IMR-90 (cell line): ENCODE measurements at regions not wholly inside any gene's neighbourhood (a gene's known extent, or its start where the extent isn't known, plus 50 kb on each side); places are given as distances from the start of the nearest gene placed in this dataset.

Experiments
- ATAC-seq: fragments of 200-7000 bp; cut with Tn5 transposase; 2 replicates; pipeline ENCODE4 v1.9.1; 2020; ENCODE audit warnings: low read depth, mild to moderate bottlenecking, moderate library complexity
- BruUV-seq: library from RNA; stranded (reverse); fragments of 400-500 nt; replicated peaks from 2 replicates; lab custom pipeline; 2021; lab: Mats Ljungman, UMichigan
- CTCF ChIA-PET: fragments of 300-600 bp; formaldehyde crosslinking; extraction: SDS; loops from one replicate; lab custom pipeline; 2021; ENCODE audit warnings: antibody characterized with exemption; lab: Yijun Ruan, JAX
- POLR2A ChIA-PET: fragments of 300-600 bp; sonication (Branson Sonifier 250); formaldehyde crosslinking; loops from one replicate; lab custom pipeline; 2022; ENCODE audit warnings: antibody characterized with exemption; ENCODE audit not compliant: unreplicated experiment; lab: Charles Lee
- DNase-seq: peaks from one replicate; pipeline ENCODE4 v3.0.0; 2013
- H2AFZ ChIP-seq: replicated peaks from 2 replicates; pipeline ENCODE3; 2013; ENCODE audit warnings: low read length, mild to moderate bottlenecking; ENCODE audit not compliant: poor library complexity
- H2AK5ac ChIP-seq: 2 replicates; pipeline ENCODE4 v1.6.1; 2013; ENCODE audit warnings: low read depth, low read length, inconsistent platforms
- H2AK9ac ChIP-seq: replicated peaks from 2 replicates; pipeline ENCODE3; 2013; ENCODE audit warnings: mild to moderate bottlenecking, low read depth, low read length, moderate library complexity; ENCODE audit not compliant: poor library complexity
- H2BK120ac ChIP-seq: 2 replicates; pipeline ENCODE4 v1.6.1; 2013; ENCODE audit warnings: low read depth, low read length, inconsistent platforms
- H2BK15ac ChIP-seq: 3 replicates; pipeline ENCODE4 v1.6.1; 2013; ENCODE audit warnings: low read depth, low read length, inconsistent platforms
- H2BK20ac ChIP-seq: 2 replicates; pipeline ENCODE4 v1.6.1; 2013; ENCODE audit warnings: low read depth, mild to moderate bottlenecking, inconsistent platforms, low read length, moderate library complexity
- H2BK5ac ChIP-seq: 2 replicates; pipeline ENCODE4 v1.6.1; 2013; ENCODE audit warnings: mild to moderate bottlenecking, low read depth, low read length, inconsistent platforms; ENCODE audit not compliant: poor library complexity, severe bottlenecking
- H3K14ac ChIP-seq: replicated peaks from 2 replicates; pipeline ENCODE4 v1.6.1; 2013; ENCODE audit warnings: low read depth, low read length, inconsistent platforms
- H3K18ac ChIP-seq: 2 replicates; pipeline ENCODE4 v1.6.1; 2013; ENCODE audit warnings: low read depth, low read length, control low read depth
- H3K23ac ChIP-seq: 2 replicates; pipeline ENCODE4 v1.6.1; 2013; ENCODE audit warnings: low read depth, low read length, inconsistent platforms
- H3K27ac ChIP-seq: 2 replicates; pipeline ENCODE4 v1.5.1; 2013; ENCODE audit warnings: mild to moderate bottlenecking, control low read depth, low read length; ENCODE audit not compliant: insufficient read depth
- H3K27me3 ChIP-seq: 2 replicates; pipeline ENCODE4 v1.6.1; 2013; ENCODE audit warnings: low read length; ENCODE audit not compliant: control insufficient read depth, insufficient read depth
- H3K36me3 ChIP-seq: 2 replicates; pipeline ENCODE4 v1.6.1; 2013; ENCODE audit warnings: low read length, mixed read lengths; ENCODE audit not compliant: control insufficient read depth, insufficient read depth
- H3K4ac ChIP-seq: 2 replicates; pipeline ENCODE4 v1.6.1; 2013; ENCODE audit warnings: low read depth, low read length, inconsistent platforms
- H3K4me1 ChIP-seq: 2 replicates; pipeline ENCODE4 v1.6.1; 2013; ENCODE audit warnings: low read length, mixed read lengths; ENCODE audit not compliant: control insufficient read depth, insufficient read depth
- H3K4me2 ChIP-seq: 2 replicates; pipeline ENCODE4 v1.6.1; 2013; ENCODE audit warnings: low read depth, mild to moderate bottlenecking, control low read depth, low read length, moderate library complexity
- H3K4me3 ChIP-seq: 2 replicates; pipeline ENCODE4 v1.5.1; 2013; ENCODE audit warnings: low read depth, mild to moderate bottlenecking, control low read depth, low read length, moderate library complexity; ENCODE audit not compliant: insufficient read depth
- H3K56ac ChIP-seq: 2 replicates; pipeline ENCODE4 v1.6.1; 2013; ENCODE audit warnings: low read length, inconsistent platforms; ENCODE audit not compliant: insufficient read depth; ENCODE audit errors: extremely low read depth
- H3K79me1 ChIP-seq, 2 experiments: 2 replicates each; pipeline ENCODE4 v1.6.1; 2013; ENCODE audit warnings: low read length in 2 of 2, inconsistent platforms in 1 of 2, low read depth in 1 of 2
- H3K9ac ChIP-seq: 2 replicates; pipeline ENCODE4 v1.6.1; 2013; ENCODE audit warnings: low read depth, low read length, control low read depth
- H3K9me1 ChIP-seq: 2 replicates; pipeline ENCODE4 v1.6.1; 2013; ENCODE audit warnings: low read length, inconsistent platforms; ENCODE audit not compliant: insufficient read depth
- H3K9me3 ChIP-seq: 2 replicates; pipeline ENCODE4 v1.6.1; 2013; ENCODE audit warnings: low read length; ENCODE audit not compliant: control insufficient read depth, insufficient read depth
- H4K20me1 ChIP-seq: 2 replicates; pipeline ENCODE4 v1.6.1; 2013; ENCODE audit warnings: low read length, inconsistent platforms; ENCODE audit not compliant: insufficient read depth
- H4K5ac ChIP-seq: 2 replicates; pipeline ENCODE4 v1.6.1; 2013; ENCODE audit warnings: mild to moderate bottlenecking, low read depth, low read length, control low read depth
- H4K8ac ChIP-seq, 2 experiments: 2 replicates each; pipeline ENCODE4 v1.6.1; 2013; ENCODE audit warnings: low read depth in 2 of 2, low read length in 2 of 2, control low read depth in 1 of 2, inconsistent platforms in 1 of 2
- H4K91ac ChIP-seq: 2 replicates; pipeline ENCODE4 v1.6.1; 2013; ENCODE audit warnings: low read depth, low read length, inconsistent platforms; ENCODE audit not compliant: insufficient read depth
- CHD1 ChIP-seq: IDR thresholded peaks from 2 replicates; pipeline ENCODE4 v1.6.1; 2012; ENCODE audit warnings: low read depth, low read length, improper control_type of control experiment
- WGBS, 2 experiments: methylation state at CpG; one replicate each; pipeline versions ENCODE4 v1.1.5 to v1.1.7; 2013; ENCODE audit warnings: missing lambda C conversion rate in 2 of 2; ENCODE audit not compliant: insufficient read length in 1 of 2; ENCODE audit errors: extremely low coverage in 2 of 2; 5-methylcytosine and 5-hydroxymethylcytosine counted together
- dilution Hi-C: fragments of 300-500 bp; cut with HindIII; formaldehyde crosslinking; loops from one replicate; pipeline ENCODE4 v1.14.3; 2018; ENCODE audit warnings: low sequenced_read_pairs; ENCODE audit not compliant: unreplicated experiment
- in situ Hi-C: fragments of 300-500 bp; cut with MboI; formaldehyde crosslinking; loops from 3 replicates; pipeline ENCODE4 v1.14.3; 2019; ENCODE audit warnings: low sequenced_read_pairs, inconsistent platforms, mixed read lengths
- intact Hi-C: fragments of 100-400 bp; cut with micrococcal nuclease; formaldehyde crosslinking; loops from 2 replicates; pipeline ENCODE4 v1.10.0; 2022

GRCh38 chr16:76797457-76797856, 393.5 kb upstream of the MON1B start:
- no peaks in the 10 kb centered on the region for H3K4me1 ChIP-seq

More at GRCh38 chr16:76797457-76797856, 393.5 kb upstream of the MON1B start:
- Histone ChIP-seq H2BK15ac (no peak overlapping the region), H3K4me2 (no peak overlapping the region), H3K27me3 (no peaks in the 10 kb centered on the region), H3K4me3 (no peak overlapping the region), H3K9me1 (no peaks in the 10 kb centered on the region), H2AK9ac (no peak overlapping the region), H3K14ac (no peak overlapping the region), H3K23ac (no peak overlapping the region), H3K9ac (no peak overlapping the region), H3K18ac (no peak overlapping the region), H2BK20ac (no peak overlapping the region), H3K27ac (no peak overlapping the region), H2BK5ac (no peak overlapping the region), H4K8ac (no peak overlapping the region), H2AFZ (no peak overlapping the region), H3K9me3 (peaks cover 6% of the 10 kb centered on the region; the same call in 1 of the 2 replicates), H3K56ac (no peak overlapping the region), H3K79me1 (no peaks in the 10 kb centered on the region), H3K36me3 (no peaks in the 10 kb centered on the region), H2BK120ac (no peak overlapping the region), H4K20me1 (no peaks in the 10 kb centered on the region), H3K4ac (no peak overlapping the region), H4K91ac (no peak overlapping the region), H4K5ac (no peak overlapping the region), H2AK5ac (no peak overlapping the region)
- ATAC-seq (no peak), DNase-seq (no peak)
- WGBS, 2 experiments, result no CpG with 5 or more reads among the region's 4 CpGs
- intact Hi-C loops (no loop called here), dilution Hi-C loops (no loop called here), in situ Hi-C loops (no loop called here)
- BruUV-seq, result no TSS peak
- TF ChIP-seq CHD1, result no peak
- ChIA-PET CTCF (interaction anchor here (0.5 kb wide), 1 partner anchor 432 kb away, joined by 5 read pairs; no protein-coding TSS in a partner anchor), POLR2A (no interaction called here)
